NB4 (cell line): ENCODE measurements at regions not wholly inside any gene's neighbourhood (a gene's known extent, or its start where the extent isn't known, plus 50 kb on each side); places are given as distances from the start of the nearest gene placed in this dataset.

Source experiments
- MYC ChIP-seq: IDR thresholded peaks from 2 replicates; pipeline ENCODE4 v1.6.1; 2011; ENCODE audit warnings: low read depth, low read length
- POLR2A ChIP-seq: IDR thresholded peaks from 2 replicates; pipeline ENCODE4 v1.6.1; 2011; ENCODE audit warnings: mild to moderate bottlenecking; ENCODE audit not compliant: insufficient read length; ENCODE audit errors: extremely low read depth
- TF ChIP-seq, protein P1 (sequence below): IDR thresholded peaks from one replicate; pipeline ENCODE4 v1.5.1; 2012; ENCODE audit warnings: low read depth, low read length
- TF ChIP-seq, protein P2 (sequence below): IDR thresholded peaks from 2 replicates; pipeline ENCODE4 v1.6.1; 2011; ENCODE audit warnings: low read depth, low read length

DNA sequence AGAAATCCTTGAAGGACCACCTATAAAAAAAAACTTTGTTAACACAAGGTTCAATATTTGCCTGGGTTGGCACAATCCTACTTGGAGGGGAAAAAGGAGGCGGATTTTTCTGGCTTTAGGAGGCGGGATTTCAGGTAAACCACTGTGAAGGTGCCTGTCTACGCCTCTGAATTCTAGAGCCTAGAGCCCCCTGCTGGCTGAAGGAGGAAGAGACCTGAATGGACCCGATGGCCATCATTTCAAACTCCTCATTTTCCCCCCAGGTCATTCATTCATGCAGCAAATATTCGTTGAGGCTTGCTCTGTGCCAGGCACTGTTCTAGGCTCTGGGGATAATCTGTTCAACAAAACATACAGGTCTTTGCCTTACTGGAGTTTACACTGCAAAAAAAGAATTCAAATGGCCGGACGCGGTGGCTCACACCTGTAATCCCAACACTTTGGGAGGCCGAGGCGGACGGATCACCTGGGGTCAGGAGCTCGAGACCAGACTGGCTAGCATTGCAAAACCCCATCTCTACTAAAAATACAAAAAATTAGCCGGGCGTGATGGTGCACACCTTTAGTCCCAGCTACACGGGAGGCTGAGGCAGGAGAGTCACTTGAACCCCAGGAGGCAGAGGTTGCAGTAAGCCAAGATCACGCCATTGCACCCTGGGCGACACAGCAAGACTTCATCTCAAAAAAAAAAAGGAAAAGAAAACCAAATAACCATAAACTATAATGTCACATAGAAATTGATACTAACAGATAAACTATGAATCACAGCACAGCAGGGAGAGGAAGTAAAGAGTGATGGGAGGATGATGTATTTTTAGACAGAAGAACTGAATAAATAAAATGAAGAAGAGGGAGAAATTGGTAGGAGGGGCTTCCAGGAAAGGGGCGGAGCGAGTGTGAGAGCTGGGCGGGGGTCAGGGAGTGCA is 90.1 kb upstream of the NFE2L3 start:
- TF ChIP-seq, protein P1, sequence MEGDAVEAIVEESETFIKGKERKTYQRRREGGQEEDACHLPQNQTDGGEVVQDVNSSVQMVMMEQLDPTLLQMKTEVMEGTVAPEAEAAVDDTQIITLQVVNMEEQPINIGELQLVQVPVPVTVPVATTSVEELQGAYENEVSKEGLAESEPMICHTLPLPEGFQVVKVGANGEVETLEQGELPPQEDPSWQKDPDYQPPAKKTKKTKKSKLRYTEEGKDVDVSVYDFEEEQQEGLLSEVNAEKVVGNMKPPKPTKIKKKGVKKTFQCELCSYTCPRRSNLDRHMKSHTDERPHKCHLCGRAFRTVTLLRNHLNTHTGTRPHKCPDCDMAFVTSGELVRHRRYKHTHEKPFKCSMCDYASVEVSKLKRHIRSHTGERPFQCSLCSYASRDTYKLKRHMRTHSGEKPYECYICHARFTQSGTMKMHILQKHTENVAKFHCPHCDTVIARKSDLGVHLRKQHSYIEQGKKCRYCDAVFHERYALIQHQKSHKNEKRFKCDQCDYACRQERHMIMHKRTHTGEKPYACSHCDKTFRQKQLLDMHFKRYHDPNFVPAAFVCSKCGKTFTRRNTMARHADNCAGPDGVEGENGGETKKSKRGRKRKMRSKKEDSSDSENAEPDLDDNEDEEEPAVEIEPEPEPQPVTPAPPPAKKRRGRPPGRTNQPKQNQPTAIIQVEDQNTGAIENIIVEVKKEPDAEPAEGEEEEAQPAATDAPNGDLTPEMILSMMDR, result peak; percentile 99
- TF ChIP-seq POLR2A, result no peak
- TF ChIP-seq, protein P2, sequence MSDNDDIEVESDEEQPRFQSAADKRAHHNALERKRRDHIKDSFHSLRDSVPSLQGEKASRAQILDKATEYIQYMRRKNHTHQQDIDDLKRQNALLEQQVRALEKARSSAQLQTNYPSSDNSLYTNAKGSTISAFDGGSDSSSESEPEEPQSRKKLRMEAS, result no peak
- no peak for TF ChIP-seq MYC
